NT2/D1 (cell line): ENCODE measurements at regions not wholly inside any gene's neighbourhood (a gene's known extent, or its start where the extent isn't known, plus 50 kb on each side); places are given as distances from the start of the nearest gene placed in this dataset.

Experiments
- DNase-seq: peaks from one replicate; pipeline ENCODE4 v3.0.0-alpha.2; 2011; ENCODE audit warnings: low read depth, low spot score
- H3K27me3 ChIP-seq: 2 replicates; pipeline ENCODE4 v1.6.0; 2011; ENCODE audit warnings: mild to moderate bottlenecking; ENCODE audit not compliant: insufficient read length, insufficient read depth
- H3K36me3 ChIP-seq: 2 replicates; pipeline ENCODE4 v1.6.1; 2011; ENCODE audit warnings: mild to moderate bottlenecking, low read length, mixed read lengths; ENCODE audit not compliant: insufficient read depth, insufficient read length
- H3K4me1 ChIP-seq: 2 replicates; pipeline ENCODE4 v1.5.1; 2011; ENCODE audit not compliant: insufficient read depth, insufficient read length
- H3K4me3 ChIP-seq: 2 replicates; pipeline ENCODE4 v1.5.1; 2011; ENCODE audit warnings: low read depth; ENCODE audit not compliant: insufficient read length
- H3K9ac ChIP-seq: 2 replicates; pipeline ENCODE4 v1.6.0; 2011; ENCODE audit warnings: low read depth; ENCODE audit not compliant: insufficient read length
- H3K9me3 ChIP-seq: 2 replicates; pipeline ENCODE4 v1.5.1; 2011; ENCODE audit warnings: mild to moderate bottlenecking, low read length; ENCODE audit not compliant: insufficient read depth
- SUZ12 ChIP-seq: IDR thresholded peaks from 2 replicates; pipeline ENCODE4 v1.6.1; 2011; ENCODE audit not compliant: insufficient read length, insufficient read depth; ENCODE audit errors: extremely low read depth
- YY1 ChIP-seq: IDR thresholded peaks from 2 replicates; pipeline ENCODE4 v1.6.1; 2011; ENCODE audit not compliant: insufficient read length, insufficient read depth
- ZNF274 ChIP-seq: IDR thresholded peaks from 2 replicates; pipeline ENCODE4 v1.6.1; 2011; ENCODE audit warnings: mild to moderate bottlenecking, low read depth, low read length

- TF ChIP-seq ZNF274 (no peak), SUZ12 (no peak), YY1 (no peak)
- no peaks in the 10 kb centered on the region for H3K9me3 ChIP-seq
- H3K36me3 ChIP-seq = no peaks in the 10 kb centered on the region
- no peak for DNase-seq
- no peaks in the 10 kb centered on the region for H3K27me3 ChIP-seq
- no peak overlapping the region for H3K4me3 ChIP-seq
- no peak overlapping the region for H3K9ac ChIP-seq
- no peaks in the 10 kb centered on the region for H3K4me1 ChIP-seq
Measured at GRCh38 chr11:90890347-90890746, 667.5 kb upstream of the CHORDC1 start.

GRCh38 chr11:90884181-90884580 lies 661.3 kb upstream of the CHORDC1 start:
- no peaks in the 10 kb centered on the region for H3K36me3 ChIP-seq
- no peak for TF ChIP-seq YY1
- TF ChIP-seq ZNF274 = no peak
- TF ChIP-seq SUZ12 = no peak
- H3K4me1 ChIP-seq = no peaks in the 10 kb centered on the region
- no peaks in the 10 kb centered on the region for H3K27me3 ChIP-seq
- no peak overlapping the region for H3K4me3 ChIP-seq
- H3K9ac ChIP-seq = no peak overlapping the region
- no peaks in the 10 kb centered on the region for H3K9me3 ChIP-seq
- DNase-seq = no peak

- H3K9ac ChIP-seq = no peak overlapping the region
- no peaks in the 10 kb centered on the region for H3K36me3 ChIP-seq
- H3K9me3 ChIP-seq = no peaks in the 10 kb centered on the region
- H3K27me3 ChIP-seq = no peaks in the 10 kb centered on the region
- H3K4me3 ChIP-seq = no peak overlapping the region
- no peak for TF ChIP-seq ZNF274
- TF ChIP-seq YY1 = no peak
- TF ChIP-seq SUZ12 = no peak
- no peak for DNase-seq
- H3K4me1 ChIP-seq = no peaks in the 10 kb centered on the region
Measured at GRCh38 chr11:90874986-90875385, 652.1 kb upstream of the CHORDC1 start.

GRCh38 chr11:90874281-90874680 lies 651.4 kb upstream of the CHORDC1 start:
- H3K36me3 ChIP-seq = no peaks in the 10 kb centered on the region
- no peaks in the 10 kb centered on the region for H3K4me1 ChIP-seq
- no peaks in the 10 kb centered on the region for H3K27me3 ChIP-seq
- H3K9me3 ChIP-seq = no peaks in the 10 kb centered on the region
- DNase-seq = no peak
- no peak for TF ChIP-seq ZNF274
- TF ChIP-seq YY1 = no peak
- TF ChIP-seq SUZ12 = no peak
- no peak overlapping the region for H3K9ac ChIP-seq
- H3K4me3 ChIP-seq = no peak overlapping the region

- no peaks in the 10 kb centered on the region for H3K4me1 ChIP-seq
Measured at GRCh38 chr11:90867416-90867815, 644.6 kb upstream of the CHORDC1 start.

GRCh38 chr11:90856790-90857189 lies 633.9 kb upstream of the CHORDC1 start:
- no peak for DNase-seq
- TF ChIP-seq SUZ12 (no peak), ZNF274 (no peak), YY1 (no peak)
- H3K9me3 ChIP-seq = no peaks in the 10 kb centered on the region
- no peak overlapping the region for H3K9ac ChIP-seq
- no peaks in the 10 kb centered on the region for H3K27me3 ChIP-seq
- no peaks in the 10 kb centered on the region for H3K36me3 ChIP-seq
- no peak overlapping the region for H3K4me3 ChIP-seq
- H3K4me1 ChIP-seq = no peaks in the 10 kb centered on the region

More at GRCh38 chr11:90867416-90867815, 644.6 kb upstream of the CHORDC1 start:
- Histone ChIP-seq H3K36me3 (no peaks in the 10 kb centered on the region), H3K9ac (no peak overlapping the region), H3K9me3 (no peaks in the 10 kb centered on the region), H3K27me3 (no peaks in the 10 kb centered on the region), H3K4me3 (no peak overlapping the region)
- DNase-seq = no peak
- TF ChIP-seq ZNF274 (no peak), SUZ12 (no peak), YY1 (no peak)

- Histone ChIP-seq H3K27me3 (no peaks in the 10 kb centered on the region), H3K36me3 (no peaks in the 10 kb centered on the region)
- TF ChIP-seq SUZ12 = no peak
- TF ChIP-seq ZNF274 = no peak
- no peak for TF ChIP-seq YY1
Measured at GRCh38 chr11:90855531-90855930, 632.7 kb upstream of the CHORDC1 start.

GRCh38 chr11:90851196-90851595 lies 628.3 kb upstream of the CHORDC1 start:
- TF ChIP-seq SUZ12 (no peak), YY1 (no peak), ZNF274 (no peak)
- Histone ChIP-seq H3K4me3 (no peak overlapping the region), H3K9ac (no peak overlapping the region)

More at GRCh38 chr11:90855531-90855930, 632.7 kb upstream of the CHORDC1 start:
- DNase-seq = no peak
- no peak overlapping the region for H3K9ac ChIP-seq
- no peaks in the 10 kb centered on the region for H3K4me1 ChIP-seq
- H3K4me3 ChIP-seq = no peak overlapping the region
- no peaks in the 10 kb centered on the region for H3K9me3 ChIP-seq

More at GRCh38 chr11:90851196-90851595, 628.3 kb upstream of the CHORDC1 start:
- H3K36me3 ChIP-seq = no peaks in the 10 kb centered on the region
- H3K9me3 ChIP-seq = no peaks in the 10 kb centered on the region
- DNase-seq = no peak
- no peaks in the 10 kb centered on the region for H3K4me1 ChIP-seq
- H3K27me3 ChIP-seq = no peaks in the 10 kb centered on the region
